Activated CD4-positive, alpha-beta T cell treated with anti-CD3 and anti-CD28 coated beads, Interleukin-10, Interleukin-2, amounts not matched to agents 100 ng/mL and 50 ng/mL, durations not matched to agents 16 hours and 8 hours (primary cell): ENCODE measurements at regions not wholly inside any gene's neighbourhood (a gene's known extent, or its start where the extent isn't known, plus 50 kb on each side); places are given as distances from the start of the nearest gene placed in this dataset.

Source experiments
- DNase-seq: peaks from one replicate; pipeline ENCODE4 v3.0.0-alpha.2; 2020

DNA sequence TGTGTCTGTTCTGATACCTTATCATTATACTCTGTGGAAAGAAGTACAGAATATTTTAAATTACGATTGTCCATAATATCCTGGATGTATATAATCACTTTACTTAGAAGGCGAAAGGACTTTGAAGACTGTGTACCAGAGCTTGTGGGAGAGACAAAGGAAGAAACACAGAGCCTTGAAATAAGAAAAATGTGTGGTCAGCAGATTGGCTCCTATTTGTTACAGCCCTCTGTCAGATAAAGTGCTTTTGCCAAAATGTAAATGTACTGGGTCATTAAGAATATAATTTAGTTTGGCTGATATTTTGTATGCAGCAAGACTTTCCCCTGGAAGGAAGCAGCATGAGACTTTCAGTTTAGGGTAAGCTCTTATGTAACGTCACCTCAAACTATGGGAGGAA, 443.1 kb downstream of the CCDC85A start:
- no peak for DNase-seq

DNA sequence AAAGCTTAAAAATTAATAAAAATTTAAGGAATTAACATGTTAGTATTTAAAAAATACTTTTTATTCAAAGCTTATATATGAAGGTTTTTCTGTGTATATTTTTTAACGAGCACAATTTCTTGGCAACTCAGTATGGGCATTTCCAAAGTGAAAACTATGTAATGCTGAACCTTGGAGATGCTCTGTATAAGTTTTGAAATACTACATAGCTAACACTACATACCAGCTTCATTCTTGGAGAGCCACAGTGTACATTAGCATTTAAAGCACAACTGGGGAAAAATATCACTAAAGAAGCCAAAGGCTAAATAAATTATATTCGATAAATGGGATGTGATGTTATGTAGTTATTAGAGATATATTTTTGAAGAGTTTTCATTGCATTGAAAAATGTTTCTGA, 446.5 kb downstream of the CCDC85A start:
- DNase-seq = no peak

DNA sequence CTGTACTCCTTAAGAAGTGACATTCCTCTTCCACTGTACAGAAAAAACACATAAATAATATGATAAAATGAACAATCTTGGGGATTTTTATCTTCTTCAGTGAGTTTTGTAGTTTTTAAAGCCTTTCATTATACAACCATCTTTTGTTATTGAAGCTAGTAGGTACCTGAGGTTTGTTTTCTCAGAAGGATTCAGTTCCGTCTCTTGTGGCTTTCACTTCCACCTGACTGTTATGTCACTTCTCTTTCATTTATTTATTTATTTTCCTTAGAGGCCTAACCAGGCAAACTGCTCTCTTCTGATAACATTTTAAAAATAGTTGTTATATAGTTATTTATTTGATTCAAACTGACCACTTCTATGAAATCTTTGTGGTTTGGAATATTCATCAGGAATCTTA, 464.2 kb downstream of the CCDC85A start:
- no peak for DNase-seq

DNA sequence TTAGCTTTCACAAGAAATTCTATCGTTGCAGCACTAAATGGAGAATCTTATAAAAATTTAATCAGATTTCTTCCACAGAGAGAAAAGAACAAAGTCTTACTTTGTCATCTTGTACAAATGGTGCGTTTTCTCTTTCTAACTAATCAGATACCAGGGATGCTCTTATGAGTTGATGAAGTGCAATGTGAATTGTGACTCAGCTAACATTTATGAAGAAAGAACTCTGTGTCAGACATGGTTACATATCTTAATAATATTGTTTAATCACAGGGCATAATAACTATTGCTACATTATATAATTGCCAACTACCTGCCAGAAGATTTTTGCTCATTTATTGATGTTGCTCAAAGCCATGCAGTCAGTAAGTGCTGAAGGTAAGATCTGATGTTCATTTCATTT, 465.0 kb downstream of the CCDC85A start:
- DNase-seq = no peak

DNA sequence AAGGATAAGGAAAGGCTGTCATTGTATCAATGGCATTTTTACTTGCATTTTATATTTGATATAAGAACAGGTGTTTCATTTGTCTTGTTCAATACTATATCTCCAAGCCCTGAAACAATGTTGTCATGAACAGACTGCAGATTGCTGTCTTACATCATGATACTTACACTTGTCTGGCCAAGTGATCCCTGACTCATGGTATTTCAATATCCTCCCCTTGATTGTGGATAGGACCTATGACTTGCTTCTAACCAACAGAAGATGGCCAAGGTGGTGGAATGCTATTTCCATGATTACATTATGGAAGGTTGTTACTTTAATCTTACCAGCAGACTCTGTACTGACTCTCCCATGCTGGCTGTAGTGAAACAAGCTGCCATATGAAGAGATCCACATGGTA, 471.1 kb downstream of the CCDC85A start:
- no peak for DNase-seq

DNA sequence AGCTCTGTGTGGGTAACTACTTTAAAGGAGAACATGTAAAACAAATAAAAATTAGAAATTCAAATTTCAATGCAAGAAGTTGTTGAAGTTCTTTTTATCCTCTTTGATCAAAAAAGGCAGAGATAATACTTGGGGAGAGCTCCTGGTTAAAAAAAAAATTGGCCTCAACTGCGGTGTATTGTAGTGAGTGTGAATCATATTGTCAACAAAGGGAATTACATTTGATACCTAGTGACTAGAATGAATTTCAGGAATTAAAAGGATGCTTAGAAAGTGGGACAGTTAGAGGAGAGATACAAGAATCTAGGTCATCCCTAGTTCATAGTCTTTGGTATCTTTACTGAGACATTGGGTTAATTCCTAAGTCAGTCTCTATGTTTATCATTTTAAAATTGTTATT, 473.0 kb downstream of the CCDC85A start:
- no peak for DNase-seq

DNA sequence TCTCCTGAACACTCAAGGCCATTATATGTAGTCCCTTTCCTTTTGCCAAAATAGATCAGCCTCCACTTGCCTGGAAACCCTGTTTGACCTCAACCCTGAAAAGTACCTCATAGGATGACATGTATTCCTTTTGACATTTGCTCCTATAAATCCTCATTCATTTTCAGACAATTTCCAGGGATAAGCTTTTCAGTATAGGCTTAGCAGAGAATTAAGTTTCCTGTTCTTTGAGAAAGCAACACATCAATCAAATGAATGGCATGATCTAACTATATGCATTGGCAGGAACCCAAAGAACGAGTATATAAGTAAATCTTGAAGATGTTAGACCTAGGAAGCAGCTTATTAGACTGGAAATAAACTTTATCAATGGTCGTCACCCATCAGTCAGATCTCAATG, 483.0 kb downstream of the CCDC85A start:
- DNase-seq = no peak

DNA sequence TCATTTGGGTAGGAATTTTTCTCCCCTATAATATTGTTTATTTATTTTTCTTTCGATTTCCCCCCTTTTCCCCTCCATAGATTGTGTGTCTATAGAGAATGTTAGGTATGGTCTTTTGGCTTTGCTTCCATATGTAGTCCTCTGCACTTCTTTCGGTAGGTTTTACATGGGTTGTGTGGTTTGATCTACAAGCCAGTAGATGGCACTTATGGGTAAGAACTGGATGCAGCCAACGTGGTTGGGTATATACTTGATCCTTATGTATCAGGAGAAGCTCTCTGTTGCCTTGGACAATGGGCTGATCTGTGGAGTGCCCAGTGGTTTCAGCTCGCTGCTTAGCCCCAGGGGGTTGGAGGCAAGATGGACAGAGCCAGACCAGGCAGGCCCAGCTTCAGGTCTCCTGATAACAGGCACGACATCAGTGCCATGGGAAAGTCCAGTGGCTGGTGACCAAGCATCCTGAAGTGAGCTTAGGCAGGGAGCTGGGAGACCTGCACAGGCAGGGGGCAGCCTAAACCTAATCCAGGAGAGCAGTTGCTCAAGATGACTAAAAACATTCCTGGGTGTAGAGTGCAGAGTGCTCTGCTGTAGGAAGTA, 488.3 kb downstream of the CCDC85A start:
- DNase-seq = no peak

DNA sequence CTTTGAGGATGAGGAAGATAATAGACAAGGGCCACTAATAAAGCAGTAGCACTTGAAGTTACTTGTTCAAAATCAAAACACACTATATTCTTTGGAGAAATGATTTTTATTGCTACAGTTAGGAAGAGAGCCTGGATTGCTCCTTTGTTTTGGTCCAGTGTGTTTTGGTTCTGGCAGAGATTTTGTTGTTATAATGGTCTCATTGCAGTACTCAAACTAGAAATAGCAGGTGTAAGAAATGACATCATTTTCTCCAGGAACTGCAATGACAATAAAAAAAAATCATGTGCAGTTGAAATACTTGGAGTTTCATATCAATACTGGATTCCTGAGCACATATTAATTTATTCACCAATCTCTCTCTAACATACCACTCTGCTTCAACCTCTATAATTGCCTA, 490.3 kb downstream of the CCDC85A start:
- DNase-seq = no peak

DNA sequence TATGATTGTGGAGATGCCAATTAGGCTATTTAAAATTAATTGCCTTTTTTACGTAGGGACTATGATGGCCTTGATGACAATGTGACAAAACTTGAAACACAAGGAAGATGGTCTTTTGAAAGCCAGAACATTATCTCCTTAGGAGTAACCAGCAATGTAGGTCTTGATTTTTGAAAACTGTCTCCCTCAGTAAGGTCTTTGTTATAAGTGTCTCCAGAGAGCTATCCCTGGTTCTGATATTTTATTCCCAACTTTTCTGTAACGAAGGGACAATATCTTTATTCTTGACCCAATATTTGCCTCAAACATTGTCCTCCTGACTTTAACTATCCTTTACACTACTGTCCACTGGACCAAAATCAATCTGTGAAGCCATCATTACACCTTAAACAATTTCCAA, 493.2 kb downstream of the CCDC85A start:
- no peak for DNase-seq

DNA sequence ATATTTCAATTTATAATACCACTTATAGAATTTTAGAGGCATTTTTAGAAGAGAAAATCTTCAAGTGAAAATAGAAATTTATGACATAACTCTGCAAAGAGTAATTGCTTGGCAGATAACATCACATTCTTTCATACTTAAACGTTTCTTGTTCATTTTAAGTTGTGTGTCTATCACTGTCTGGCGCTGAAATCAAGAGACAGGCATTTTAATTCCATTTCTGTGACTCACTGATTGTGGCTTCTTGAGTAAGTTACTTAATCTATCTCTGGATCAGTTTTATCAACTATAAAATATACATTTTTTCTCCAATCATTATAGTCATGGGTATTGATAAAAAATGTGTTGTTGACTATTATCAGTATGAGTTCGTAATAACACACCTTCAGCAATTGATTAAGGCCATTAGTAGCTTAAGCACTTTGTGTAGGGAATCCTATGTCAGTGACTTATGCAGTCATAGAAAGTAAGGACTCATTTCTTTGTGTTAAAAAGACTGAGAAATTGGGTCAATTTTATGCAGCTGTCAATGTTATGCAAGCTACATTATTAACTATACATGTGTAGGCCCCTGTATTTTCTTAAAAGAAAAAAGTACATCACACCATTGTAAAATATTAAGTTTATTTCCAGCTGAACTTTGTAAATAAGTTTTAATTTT, 497.3 kb downstream of the CCDC85A start:
- no peak for DNase-seq

DNA sequence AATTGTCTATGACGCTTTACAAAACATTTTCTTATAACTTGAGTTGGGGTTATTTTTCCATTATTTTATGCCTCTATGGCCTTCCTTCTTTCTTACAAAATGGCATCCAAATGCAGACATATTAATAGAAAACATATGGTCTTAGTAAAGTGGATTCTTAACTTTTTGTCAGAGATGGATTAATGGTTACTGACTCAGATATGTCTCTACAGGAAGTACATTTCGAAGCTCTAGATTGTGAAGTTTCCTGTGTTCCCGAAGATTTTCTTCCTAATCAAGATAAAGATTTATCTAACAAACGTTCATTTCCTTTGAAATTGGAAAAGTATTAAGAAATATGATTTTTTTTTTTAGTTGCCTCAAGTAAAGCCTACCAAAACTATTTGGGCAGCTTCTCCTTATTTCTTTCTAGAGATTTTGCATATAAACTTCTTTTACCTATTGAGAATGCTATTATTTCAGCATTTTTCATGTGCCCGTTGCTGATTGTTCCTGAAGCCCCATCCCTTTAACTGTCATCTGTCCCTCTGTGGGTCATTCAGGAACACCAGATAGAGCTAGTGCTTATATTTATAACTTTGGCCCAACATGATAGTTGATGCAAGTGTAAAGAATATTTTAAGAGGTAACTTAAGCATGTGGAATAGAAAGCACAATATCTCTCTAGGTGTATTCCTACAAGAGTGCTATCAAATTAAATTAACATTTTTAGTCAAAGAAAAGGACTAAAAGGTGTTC, 498.0 kb downstream of the CCDC85A start:
- DNase-seq = no peak

DNA sequence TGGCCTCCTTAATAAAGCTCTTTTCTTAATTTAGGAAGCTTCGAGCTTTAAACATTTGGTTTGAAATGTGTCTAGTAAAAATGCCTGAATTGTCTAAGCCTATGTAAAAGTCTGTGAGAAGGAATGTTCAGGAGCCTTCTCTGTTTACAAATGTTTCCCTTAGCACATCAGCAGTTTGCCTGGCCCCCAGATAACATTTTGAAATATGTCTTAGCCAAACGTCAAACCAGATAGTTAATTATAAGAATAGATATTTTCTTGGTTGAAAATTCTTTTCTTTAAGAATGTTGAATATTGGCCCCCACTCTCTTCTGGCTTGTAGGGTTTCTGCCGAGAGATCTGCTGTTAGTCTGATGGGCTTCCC, 498.6 kb downstream of the CCDC85A start:
- no peak for DNase-seq

DNA sequence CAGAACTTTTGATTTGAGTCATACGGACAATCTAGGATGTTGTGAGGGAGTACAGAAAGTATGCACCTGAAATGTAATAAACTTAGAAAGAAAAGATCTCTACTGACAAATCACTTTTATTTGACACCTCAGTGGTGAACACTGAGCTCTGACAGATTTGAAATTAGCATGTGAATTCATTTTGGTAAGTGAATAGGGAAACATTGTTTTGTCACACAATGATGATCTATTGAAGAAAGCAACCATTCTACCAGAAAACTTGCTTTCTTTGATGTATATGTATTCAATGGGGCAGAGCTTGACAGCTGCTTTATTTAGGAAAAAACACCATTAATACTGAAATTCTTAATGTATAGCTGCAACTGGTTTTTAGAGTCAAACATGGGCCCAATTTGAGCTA, 500.5 kb downstream of the CCDC85A start:
- no peak for DNase-seq

DNA sequence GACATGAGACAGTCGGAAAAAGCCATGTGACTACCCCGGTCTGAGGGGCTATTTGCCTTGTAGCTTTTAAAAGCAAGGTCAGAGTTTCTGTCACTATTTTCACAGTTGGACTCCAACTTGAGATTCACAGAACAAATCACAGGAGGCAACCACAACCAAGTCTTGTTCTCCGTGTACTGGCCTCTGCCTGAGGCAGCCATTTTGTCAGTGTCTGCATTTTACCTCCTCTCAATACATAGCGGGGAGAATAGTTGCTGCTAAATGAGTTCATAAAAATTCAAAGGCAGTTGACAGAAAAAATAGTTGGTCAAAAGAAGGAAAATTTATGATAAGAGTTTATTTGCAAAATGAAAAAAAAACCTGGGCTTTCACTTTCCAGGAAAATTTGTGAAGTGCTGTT, 501.4 kb downstream of the CCDC85A start:
- no peak for DNase-seq

DNA sequence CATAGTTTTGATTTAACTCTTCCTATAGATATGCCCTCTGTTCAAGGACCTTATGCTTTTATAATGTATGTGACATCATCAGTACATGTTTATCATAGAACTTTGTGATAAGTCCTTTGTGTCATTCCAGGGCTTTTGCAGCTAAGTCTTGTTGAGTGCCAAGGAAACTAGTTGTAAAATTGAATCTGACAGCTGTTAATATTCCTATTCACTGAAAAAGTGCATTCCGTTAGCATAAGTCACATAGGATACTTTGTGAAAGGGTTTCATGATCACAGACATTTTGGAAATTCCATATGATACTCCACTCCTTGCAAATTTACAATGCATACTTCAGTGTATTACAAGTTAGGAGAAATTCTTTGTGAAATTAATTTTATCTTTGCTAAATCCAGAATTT, 503.4 kb downstream of the CCDC85A start:
- no peak for DNase-seq

DNA sequence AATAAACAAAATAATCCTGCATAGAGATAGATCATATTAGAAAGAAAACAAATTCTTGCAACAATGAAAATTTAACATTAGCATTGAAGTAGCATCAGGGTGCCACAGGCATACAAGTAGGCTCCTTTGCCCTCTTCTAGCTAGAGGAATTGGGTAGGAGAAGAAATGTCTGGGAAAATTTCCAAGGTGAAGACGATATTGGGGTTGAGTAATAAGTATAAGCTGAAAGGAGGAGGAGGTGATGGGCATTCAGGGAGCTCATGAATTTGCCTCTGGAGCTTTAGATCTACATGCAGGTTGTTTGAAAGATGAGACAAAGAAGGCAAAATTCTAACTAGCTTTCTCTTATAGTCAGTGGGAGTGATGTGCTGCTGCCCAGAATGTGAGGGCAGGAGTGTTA, 504.9 kb downstream of the CCDC85A start:
- DNase-seq = no peak

DNA sequence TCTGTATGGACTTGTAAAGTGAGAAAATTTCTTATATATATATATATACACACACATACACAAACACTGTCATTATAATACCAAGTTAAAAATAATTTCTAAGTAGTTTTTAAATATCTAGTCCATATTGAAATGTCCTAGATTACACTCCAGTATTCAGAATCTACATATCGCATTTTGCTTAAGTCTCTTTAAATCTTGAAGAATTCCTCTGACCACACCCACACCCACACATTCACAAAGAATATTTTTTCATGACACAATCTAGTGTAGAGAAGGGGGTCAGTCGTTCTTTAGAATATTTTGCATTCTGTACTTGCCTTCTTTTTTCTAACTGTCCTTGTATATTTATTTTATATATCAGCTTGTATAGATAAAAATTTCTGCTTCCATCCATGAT, 509.7 kb downstream of the CCDC85A start:
- DNase-seq = no peak

DNA sequence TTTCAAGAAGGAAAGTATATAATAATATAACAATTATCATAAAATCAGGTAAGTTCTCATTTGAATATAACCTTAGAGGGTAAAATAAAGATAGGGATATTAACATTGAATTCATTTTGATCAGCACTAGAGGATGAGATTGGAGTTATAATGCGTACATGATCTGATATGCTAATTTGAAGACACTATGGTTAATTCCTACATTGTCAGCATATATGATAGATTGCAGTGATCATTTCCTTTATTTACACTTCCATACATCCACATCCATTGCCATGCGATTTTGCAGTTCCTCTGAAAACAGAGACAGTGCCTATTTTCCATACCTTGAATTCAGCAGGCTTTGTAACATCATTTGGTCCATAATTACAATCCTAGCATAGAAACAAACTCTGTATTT, 519.2 kb downstream of the CCDC85A start:
- no peak for DNase-seq

DNA sequence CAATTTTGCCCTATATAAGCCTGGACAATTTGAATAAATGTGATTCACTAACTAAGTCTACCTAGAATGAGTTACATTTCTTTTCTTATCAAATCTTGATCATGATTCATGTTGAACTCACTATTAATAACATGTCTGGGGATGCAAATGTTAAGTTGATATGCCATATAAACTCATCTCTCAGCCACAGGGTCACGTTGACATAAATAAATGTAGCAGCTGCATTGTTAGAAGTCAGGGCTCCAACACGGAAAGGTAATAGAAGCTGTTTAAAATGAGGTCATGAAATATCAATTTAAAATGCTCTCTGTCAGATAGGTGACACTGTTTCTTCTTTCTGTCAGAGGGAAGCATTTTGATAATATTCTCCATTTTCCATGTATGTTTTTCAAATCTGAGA, 521.9 kb downstream of the CCDC85A start:
- no peak for DNase-seq

DNA sequence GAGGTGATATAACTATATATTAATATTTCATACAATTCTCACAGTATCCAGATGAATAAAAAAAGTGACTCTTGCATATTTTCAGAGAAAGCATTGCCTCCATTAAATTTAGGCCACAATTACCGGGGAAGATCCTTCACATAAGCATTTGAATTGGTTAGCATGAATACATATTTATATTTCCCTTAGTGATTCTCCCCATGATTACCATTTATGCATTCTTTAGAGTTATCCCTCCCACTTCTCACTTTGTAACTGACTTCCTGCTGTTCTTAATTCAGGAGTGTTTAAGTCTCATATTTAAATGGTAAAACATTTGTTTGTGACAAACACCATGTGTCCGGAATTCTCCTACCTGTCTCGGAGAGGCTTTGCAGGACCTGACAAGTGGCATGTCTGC, 523.4 kb downstream of the CCDC85A start:
- no peak for DNase-seq

DNA sequence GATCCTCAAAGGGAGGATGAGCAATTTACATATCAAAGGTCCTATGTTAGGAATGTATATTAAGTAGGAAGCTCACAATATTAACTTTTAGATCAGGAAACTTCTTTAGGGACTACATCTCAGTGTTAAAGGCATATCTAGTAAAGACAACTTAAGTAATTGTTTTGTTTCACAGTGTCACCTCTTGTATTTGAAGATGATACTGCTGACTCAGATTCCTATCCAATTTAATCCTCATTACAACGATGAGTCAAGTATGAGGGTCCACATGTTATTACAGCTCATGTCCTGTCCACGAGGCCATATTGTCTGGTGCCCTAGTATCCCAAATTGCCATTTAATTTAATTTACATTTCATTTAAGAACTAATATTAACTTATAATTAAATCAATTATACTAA, 523.9 kb downstream of the CCDC85A start:
- DNase-seq = no peak

DNA sequence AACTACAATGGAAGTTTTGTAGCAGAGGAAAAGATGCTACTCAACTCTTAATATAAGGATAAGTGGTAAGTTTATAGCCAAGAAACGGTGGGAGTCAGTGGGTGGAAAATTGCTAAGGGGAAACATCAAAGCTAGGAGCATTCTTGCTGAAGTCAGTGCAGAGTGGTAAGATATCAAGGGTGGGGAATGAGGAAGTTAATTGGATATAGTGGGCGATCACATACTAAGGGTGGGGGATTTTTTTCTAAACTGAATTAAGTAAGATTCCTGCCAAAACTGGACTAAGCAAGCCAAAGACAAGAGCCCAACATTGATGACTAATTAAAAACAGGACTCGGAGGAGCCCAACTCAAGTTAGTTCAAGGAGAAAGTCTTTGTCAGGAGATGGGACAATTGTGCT, 525.4 kb downstream of the CCDC85A start:
- no peak for DNase-seq

DNA sequence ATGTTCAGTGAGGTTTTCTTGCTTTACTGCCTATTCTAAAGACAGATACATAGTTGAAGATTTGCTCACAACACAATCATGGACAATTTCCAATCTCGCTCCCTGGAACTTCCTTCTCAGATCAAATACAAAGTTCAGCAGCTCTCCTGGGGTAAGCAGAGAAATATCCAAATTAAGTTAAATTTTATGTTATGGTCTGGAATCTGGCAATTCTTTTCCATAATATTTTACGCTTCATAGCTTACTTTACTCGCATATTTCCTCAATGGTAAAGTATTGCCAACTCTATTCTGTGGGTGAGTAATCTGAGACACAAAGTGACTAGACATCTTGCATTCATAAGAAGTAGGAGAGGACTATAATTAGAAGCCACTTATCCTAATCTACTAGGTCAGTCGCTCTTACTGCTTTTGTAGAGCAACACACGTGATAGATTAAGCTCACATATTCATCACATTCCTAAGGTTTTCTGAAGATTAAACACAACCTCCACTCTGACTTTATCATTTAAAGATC, 529.4 kb downstream of the CCDC85A start:
- no peak for DNase-seq

DNA sequence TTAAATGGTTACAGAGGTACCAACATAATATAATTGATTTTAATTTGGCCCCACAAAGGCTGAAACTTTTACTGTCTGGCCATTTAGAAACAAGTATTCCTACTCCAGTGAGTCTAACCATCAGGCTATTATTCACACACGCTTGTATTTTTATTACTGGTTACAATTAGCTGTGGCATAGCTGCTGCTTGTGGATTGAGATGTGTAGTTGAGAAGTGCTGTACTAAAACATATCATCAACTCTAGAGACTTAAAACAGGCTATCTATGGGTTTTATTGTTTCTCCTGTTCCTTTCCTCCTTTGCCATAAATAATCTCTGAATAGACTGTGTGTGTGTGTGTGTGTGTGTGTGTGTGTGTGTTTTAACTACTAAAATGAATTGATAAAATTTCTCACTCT, 530.2 kb downstream of the CCDC85A start:
- DNase-seq = no peak
